ENCODE measurements at regions not wholly inside any gene's neighbourhood (a gene's known extent, or its start where the extent isn't known, plus 50 kb on each side); places are given as distances from the start of the nearest gene placed in this dataset.
"Not testable (repeated sequence)": the region's sequence is repeated elsewhere in the genome, so short reads cannot be mapped to it uniquely, and the experiment has no call there.

GRCh38 chr6:146987938-146988337, 216.3 kb upstream of the STXBP5 start:
- not testable (repeated sequence) for TF ChIP-seq POLR2A (IDR thresholded peaks at IDR 0.05)
- TF ChIP-seq, protein P1, sequence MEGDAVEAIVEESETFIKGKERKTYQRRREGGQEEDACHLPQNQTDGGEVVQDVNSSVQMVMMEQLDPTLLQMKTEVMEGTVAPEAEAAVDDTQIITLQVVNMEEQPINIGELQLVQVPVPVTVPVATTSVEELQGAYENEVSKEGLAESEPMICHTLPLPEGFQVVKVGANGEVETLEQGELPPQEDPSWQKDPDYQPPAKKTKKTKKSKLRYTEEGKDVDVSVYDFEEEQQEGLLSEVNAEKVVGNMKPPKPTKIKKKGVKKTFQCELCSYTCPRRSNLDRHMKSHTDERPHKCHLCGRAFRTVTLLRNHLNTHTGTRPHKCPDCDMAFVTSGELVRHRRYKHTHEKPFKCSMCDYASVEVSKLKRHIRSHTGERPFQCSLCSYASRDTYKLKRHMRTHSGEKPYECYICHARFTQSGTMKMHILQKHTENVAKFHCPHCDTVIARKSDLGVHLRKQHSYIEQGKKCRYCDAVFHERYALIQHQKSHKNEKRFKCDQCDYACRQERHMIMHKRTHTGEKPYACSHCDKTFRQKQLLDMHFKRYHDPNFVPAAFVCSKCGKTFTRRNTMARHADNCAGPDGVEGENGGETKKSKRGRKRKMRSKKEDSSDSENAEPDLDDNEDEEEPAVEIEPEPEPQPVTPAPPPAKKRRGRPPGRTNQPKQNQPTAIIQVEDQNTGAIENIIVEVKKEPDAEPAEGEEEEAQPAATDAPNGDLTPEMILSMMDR (IDR thresholded peaks at IDR 0.05) = not testable (repeated sequence)
